Colonic mucosa (tissue), 4 donors: ENCODE measurements at regions not wholly inside any gene's neighbourhood (a gene's known extent, or its start where the extent isn't known, plus 50 kb on each side); places are given as distances from the start of the nearest gene placed in this dataset.

Experiments
- DNase-seq: peaks from one replicate; pipeline ENCODE4 v3.0.0-alpha.2; 2020
- H3K27ac ChIP-seq: fragments of 200-600 bp; one replicate; pipeline ENCODE4 v1.8.0; 2021
- H3K27me3 ChIP-seq: fragments of 200-600 bp; one replicate; pipeline ENCODE4 v1.8.0; 2021
- H3K36me3 ChIP-seq: fragments of 200-600 bp; one replicate; pipeline ENCODE4 v1.8.0; 2021
- H3K4me1 ChIP-seq: fragments of 200-600 bp; one replicate; pipeline ENCODE4 v1.8.0; 2021; ENCODE audit warnings: mild to moderate bottlenecking
- H3K4me3 ChIP-seq: fragments of 200-600 bp; one replicate; pipeline ENCODE4 v1.8.0; 2021
- H3K9ac ChIP-seq, 2 donors: one replicate each; pipeline ENCODE4 v1.7.0; 2013; ENCODE audit warnings: control low read depth in 2 of 2, low read depth in 2 of 2, low read length in 2 of 2
- H3K9me3 ChIP-seq: fragments of 200-600 bp; one replicate; pipeline ENCODE4 v1.8.0; 2021
- intact Hi-C: fragments of 100-400 bp; cut with DNase I; formaldehyde crosslinking; loops from one replicate; pipeline ENCODE4 v1.14.1; 2022
- TF ChIP-seq, protein P1 (sequence below): fragments of 200-600 bp; IDR thresholded peaks from one replicate; pipeline ENCODE4 v1.8.0; 2022; ENCODE audit warnings: antibody characterized with exemption, mild to moderate bottlenecking
- donor health status: healthy.
- donor health status: DM: no; HTN: no; CAD: no.
- donor health status: DM: no; HTN: no; CAD: no.

GRCh38 chr17:36777118-36777517 is 160.2 kb upstream of the LHX1 start:
- H3K4me1 ChIP-seq, result no peaks in the 10 kb centered on the region
- H3K27me3 ChIP-seq, result peaks cover 3% of the 10 kb centered on the region
- no peak for DNase-seq
- H3K36me3 ChIP-seq, result no peaks in the 10 kb centered on the region
- no peak overlapping the region for H3K4me3 ChIP-seq
- H3K27ac ChIP-seq, result no peak overlapping the region
- no peaks in the 10 kb centered on the region for H3K9me3 ChIP-seq
- intact Hi-C loops, result no loop called here
- TF ChIP-seq, protein P1, sequence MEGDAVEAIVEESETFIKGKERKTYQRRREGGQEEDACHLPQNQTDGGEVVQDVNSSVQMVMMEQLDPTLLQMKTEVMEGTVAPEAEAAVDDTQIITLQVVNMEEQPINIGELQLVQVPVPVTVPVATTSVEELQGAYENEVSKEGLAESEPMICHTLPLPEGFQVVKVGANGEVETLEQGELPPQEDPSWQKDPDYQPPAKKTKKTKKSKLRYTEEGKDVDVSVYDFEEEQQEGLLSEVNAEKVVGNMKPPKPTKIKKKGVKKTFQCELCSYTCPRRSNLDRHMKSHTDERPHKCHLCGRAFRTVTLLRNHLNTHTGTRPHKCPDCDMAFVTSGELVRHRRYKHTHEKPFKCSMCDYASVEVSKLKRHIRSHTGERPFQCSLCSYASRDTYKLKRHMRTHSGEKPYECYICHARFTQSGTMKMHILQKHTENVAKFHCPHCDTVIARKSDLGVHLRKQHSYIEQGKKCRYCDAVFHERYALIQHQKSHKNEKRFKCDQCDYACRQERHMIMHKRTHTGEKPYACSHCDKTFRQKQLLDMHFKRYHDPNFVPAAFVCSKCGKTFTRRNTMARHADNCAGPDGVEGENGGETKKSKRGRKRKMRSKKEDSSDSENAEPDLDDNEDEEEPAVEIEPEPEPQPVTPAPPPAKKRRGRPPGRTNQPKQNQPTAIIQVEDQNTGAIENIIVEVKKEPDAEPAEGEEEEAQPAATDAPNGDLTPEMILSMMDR, result no peak
- H3K9ac ChIP-seq, result no peak overlapping the region

GRCh38 chr17:36778448-36778847 is 158.8 kb upstream of the LHX1 start:
- intact Hi-C loops, result no loop called here
- TF ChIP-seq, protein P1, result no peak
- no peaks in the 10 kb centered on the region for H3K36me3 ChIP-seq
- no peak overlapping the region for H3K9ac ChIP-seq
- no peak overlapping the region for H3K4me3 ChIP-seq
- peaks cover 3% of the 10 kb centered on the region for H3K27me3 ChIP-seq
- H3K27ac ChIP-seq, result no peak overlapping the region
- H3K9me3 ChIP-seq, result no peaks in the 10 kb centered on the region
- H3K4me1 ChIP-seq, result no peaks in the 10 kb centered on the region
- no peak for DNase-seq

GRCh38 chr17:36779550-36779949 is 157.7 kb upstream of the LHX1 start:
- H3K36me3 ChIP-seq, result no peaks in the 10 kb centered on the region
- H3K27ac ChIP-seq, result no peak overlapping the region
- H3K27me3 ChIP-seq, result peaks cover 3% of the 10 kb centered on the region
- no peak for DNase-seq
- no peak overlapping the region for H3K4me3 ChIP-seq
- H3K9ac ChIP-seq, result no peak overlapping the region
- intact Hi-C loops, result no loop called here
- TF ChIP-seq, protein P1, result no peak
- no peaks in the 10 kb centered on the region for H3K4me1 ChIP-seq
- no peaks in the 10 kb centered on the region for H3K9me3 ChIP-seq

- Histone ChIP-seq H3K27me3 (no peaks in the 10 kb centered on the region), H3K27ac (no peak overlapping the region), H3K36me3 (no peaks in the 10 kb centered on the region), H3K9me3 (no peaks in the 10 kb centered on the region), H3K4me3 (no peak overlapping the region), H3K4me1 (no peaks in the 10 kb centered on the region), H3K9ac (no peak overlapping the region)
- intact Hi-C loops, result no loop called here
- no peak for DNase-seq
- TF ChIP-seq, protein P1, result no peak
Measured at GRCh38 chr17:36784633-36785032, 152.6 kb upstream of the LHX1 start.

DNA sequence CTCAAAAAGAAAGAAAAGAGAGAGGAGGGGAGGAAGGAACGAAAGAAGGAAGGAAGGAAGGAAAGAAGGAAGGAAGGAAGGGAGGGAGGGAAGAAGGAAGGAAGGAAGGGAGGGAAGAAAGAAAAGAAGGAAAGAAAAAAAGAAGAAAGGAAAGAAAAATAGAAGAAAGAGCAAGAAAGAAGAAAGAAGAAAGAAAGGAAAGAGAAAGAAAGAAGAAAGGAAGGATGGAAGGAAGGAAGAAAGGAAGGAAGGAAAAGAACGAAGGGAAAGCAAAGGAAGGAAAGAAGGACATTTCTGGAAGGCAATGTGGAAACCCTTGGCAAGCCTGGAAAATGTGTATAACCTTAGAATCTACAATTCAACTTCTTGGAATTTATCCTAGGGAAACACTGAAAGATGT is 150.4 kb upstream of the LHX1 start:
- Histone ChIP-seq H3K9ac (no peak overlapping the region), H3K27ac (no peak overlapping the region), H3K27me3 (no peaks in the 10 kb centered on the region), H3K9me3 (no peaks in the 10 kb centered on the region), H3K36me3 (no peaks in the 10 kb centered on the region), H3K4me3 (no peak overlapping the region), H3K4me1 (no peaks in the 10 kb centered on the region)
- intact Hi-C loops, result no loop called here
- TF ChIP-seq, protein P1, result no peak
- no peak for DNase-seq
